GM19467 (cell line): ENCODE measurements at regions not wholly inside any gene's neighbourhood (a gene's known extent, or its start where the extent isn't known, plus 50 kb on each side); places are given as distances from the start of the nearest gene placed in this dataset.

Experiments used
- ATAC-seq: cut with Tn5 transposase; IDR thresholded peaks from one replicate; pipeline ENCODE4 v1.9.1; 2021; ENCODE audit warnings: mild to moderate bottlenecking, moderate library complexity; ENCODE audit not compliant: unreplicated experiment

DNA sequence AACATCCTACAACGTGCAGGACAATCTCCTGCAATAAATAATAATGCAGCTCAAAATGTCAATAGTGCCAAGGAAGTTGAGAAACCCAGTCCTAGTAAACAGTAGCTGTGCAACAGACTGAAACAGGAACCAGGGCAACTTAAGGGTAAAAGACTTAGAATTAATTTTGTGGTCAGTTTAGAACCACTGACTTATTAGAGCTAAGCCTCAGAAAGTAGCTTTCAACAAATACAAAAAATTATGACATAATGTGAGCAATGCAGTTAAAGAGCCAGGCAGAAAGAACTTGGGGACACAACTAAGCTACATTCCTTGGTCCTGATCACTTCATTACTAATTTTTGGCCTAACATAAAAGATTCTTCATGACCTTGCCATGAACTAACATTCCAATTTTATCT is 195.4 kb downstream of the MACC1 start:
- peak; percentile 82 for ATAC-seq

DNA sequence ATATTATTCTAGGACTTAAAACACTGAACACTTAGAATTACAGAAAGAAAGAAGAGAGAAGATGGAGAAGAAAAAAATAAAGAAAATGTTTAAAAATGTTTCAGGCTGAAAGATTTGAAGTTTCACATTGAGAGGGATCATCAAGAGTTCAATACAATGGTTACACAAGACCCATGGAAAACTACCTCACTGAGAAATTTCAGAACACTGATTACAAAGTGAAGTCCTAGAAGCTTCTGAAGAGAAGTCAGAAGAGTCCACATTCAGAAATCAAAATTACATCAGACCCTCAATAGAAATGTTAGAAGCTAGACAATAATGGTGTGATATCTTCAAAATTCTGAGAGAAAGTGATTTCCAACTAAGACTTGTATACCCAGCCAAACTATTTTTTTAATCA is 196.1 kb downstream of the MACC1 start:
- ATAC-seq: no peak

DNA sequence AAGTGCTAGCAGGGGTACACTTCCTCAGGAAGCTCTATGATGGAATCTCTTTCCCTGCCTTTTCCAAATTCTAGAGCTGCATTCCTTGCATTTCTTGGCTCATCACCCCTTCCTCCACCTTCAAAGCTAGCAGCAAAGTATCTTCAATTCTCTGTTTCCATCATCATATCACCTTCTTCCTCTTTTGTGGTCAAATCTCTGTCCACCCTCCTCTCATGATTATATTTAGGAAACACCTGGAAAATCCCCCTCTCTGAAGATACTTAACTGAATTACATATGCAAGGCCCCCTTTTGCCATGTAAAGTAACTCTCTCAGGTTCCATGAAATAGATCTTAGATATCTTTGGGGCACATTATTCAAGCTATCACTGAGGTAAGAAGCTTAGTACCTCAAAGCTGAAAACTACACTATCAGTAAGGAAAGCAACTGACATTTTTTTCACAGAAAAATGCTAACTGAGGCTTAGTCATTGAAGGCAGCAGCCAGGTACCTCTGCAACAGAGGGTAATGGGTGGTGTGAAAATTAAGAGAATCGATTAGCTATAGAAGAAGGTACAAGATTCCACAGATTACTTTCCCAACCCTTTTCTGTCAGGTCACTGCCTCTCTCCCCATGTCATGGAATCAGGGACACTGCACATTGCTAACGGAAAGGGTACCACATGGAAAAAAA is 197.3 kb downstream of the MACC1 start:
- ATAC-seq: no peak

DNA sequence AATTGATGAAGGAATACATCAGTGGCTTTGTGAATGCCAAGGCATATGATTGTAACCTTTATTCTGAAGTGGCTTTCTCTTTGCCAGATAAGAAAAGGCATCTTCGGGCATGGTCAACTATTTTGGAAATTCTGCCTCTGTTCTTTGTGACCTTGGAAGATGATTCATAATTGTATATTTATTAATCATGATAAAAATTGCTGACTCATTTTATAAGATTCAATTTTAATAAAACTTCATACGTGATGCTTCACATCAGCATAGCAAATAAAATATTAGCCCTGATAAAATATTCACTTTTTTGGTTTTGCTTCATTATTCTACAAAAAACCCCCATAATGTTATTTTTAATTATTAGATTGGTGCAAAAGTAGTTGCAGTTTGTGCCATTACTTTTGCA is 200.5 kb downstream of the MACC1 start:
- ATAC-seq: no peak

DNA sequence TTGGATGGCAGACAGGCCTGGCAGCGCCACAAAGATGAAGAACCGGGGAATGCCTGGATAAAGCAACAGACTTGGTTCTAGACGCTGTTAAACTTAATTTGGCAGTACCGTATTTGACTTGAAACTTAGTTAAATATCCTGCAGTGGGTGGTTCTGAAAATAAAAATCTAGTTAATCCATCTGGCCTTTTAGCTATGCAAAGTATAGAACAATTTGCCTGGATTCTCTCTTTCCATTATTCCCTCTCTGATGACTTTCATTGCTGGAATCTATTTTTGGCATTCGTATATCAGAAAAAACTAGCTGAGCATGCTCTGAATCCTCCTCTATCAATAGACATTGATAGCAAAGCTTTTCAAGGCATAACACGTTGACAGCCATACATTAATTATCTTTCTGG is 203.6 kb downstream of the MACC1 start:
- no peak for ATAC-seq

DNA sequence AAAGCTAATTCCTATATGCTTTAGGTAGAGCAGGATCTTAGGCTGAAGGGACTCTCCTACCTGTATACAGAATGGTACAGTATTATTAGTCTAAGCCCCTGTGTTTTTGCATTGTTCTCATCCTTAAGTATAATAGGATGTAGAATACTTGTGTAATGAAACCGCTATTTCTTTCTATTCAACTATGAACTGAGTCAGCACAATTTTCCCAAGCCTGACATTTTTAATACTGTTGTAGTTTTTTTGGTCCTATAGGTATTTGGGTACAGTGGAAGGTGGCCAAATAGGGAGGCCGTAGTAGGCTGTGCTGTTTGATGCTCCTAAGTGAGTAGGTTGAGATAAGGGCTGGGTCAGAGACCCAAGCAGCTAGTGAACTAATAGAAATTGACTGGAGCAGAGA is 205.1 kb downstream of the MACC1 start:
- ATAC-seq: no peak

DNA sequence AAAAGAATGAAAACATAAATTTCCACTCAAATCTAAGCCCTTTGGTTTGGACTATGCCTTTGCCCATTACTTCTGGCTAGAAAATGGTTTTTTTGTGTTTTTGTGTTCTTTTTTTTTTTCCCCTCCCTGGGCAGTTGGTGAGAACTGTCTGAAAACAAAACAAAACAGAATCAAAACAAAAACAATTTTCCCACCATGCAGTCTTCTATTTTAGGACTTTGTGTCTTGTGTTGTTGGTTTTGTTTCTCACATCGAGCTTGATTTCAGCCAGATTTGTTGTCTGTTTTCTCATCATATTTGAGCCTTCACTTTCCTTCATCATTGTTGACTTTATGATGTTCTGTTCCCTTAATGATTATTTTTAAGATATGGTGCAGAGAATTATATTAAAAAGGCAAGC is 206.3 kb downstream of the MACC1 start:
- no peak for ATAC-seq

DNA sequence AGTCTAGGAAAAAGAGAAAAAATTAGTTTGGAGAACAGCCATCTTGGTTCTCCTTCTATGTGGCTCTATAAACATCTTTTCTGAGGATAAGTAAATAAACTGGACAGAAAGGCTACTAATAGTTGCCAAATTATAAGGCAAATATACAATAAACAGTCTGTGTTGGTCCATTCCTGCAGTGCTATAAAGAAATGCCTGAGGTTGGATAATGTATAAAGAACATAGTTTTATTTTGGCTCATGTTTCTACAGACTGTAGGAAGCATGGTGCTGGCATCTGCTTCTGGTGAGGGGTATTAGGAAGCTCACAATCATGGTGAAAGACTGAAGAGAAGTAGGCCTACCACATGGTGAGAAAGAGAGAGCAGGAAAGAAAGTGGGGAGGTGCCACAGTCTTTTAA is 209.7 kb downstream of the MACC1 start:
- no peak for ATAC-seq

DNA sequence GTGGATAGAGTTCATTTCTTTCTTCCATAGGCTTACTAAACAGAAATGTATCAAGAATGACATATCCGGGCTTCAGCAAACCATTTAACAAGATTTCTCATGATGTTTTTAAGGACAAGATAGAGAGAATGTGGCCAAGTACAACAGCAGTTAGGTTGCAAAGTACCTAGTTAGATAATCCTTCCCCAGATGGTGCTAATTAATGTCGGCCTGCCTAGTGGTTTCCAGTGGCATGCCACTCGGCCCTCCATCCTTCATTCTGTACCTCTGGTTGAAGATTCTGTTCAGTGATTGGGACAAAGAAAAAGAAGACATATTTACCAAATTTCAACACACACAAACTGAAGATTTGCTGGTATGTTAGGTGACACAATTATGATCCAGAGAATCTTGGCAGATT is 212.1 kb downstream of the MACC1 start:
- ATAC-seq: no peak

DNA sequence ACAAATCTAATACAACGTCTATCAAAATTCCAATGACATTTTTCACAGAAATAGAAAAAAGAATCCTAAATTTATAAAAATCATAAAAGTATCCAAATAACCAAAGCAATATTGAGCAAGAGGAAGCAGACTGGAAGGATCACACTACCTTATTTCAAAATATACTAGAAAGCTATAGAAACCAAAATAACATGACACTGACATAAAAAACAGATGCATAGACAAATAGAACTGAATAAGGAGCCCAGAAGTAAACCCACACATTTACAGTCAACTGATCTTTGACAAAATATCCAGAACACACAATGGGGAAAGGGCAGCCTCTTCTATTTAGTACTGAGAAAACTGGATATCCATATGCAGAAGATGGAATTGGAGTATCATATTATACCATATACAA is 217.5 kb downstream of the MACC1 start:
- ATAC-seq: no peak

DNA sequence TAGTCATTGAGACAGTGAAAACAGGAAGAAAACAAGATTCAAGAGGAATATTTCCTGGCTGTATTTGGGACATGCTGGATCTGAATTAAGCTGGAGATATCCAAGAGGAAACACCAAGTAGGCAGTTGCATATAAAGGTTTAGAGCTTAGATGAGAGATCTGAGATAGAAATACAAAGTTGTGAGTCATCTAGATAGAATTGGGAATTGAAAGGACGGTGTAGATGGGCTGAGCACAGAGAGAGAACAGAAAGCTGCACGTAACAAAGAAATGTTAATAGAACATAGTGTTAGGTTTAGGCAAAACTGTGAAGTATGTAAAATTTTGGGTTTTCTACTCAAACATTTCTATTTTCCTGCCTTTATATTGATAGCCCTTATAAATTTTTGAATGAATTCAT is 218.5 kb upstream of the TMEM196 start:
- ATAC-seq: no peak

DNA sequence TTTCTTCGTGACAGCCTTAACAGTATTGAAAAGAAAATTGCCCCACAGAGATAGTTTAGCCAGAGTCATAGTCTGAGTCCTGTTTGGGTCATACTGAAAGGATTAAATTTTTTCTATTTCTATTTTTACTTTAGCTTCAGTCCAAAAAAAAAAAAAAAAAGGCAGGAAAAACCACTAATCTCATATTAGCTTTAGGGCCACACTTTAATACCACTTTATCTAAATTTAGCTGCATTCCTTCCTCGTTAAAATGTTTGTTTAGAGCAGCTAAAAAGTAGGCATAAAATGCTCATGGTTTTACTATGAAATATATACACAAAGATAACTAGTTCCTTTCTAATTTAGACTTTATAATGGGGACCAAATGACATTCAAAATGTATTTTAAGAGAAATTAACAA is 216.5 kb upstream of the TMEM196 start:
- no peak for ATAC-seq

DNA sequence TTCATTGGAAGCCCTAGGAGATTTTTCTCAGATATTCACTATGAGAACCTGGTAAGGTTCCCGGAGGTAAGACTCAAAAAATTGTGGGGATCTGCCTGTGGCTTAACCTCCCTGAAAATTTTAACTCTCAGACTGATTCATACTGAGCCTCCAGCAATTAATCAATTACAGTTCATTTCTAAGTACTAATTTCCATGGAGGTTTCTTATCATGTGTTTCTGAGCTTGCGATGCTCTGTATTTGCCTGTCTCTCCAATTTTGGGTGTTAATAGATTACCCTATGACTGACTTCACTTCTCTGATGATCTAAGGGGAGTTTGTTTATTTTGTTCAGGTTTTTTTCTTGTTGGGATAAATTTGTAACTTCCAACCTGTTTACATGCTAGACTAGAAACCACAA is 215.4 kb upstream of the TMEM196 start:
- ATAC-seq: no peak

DNA sequence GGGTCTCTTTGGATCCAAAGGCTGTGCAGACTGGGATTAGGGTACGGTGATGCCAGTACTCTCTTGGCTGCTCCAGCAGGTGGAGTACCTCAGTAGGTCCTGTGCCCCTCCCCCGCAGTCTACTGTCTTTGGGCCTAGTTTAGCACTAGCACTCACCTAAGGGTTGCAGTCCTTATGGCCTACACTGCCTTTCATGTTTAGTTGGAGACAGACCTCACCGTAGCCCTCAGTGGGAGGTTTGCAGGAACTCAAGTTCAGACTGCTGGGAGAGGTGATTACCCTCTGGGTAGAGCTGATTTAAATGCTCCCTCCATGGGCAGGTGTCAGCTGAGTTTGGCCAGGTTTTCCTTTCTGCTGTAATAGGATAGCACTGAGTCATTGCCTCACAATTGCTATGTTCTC is 210.8 kb upstream of the TMEM196 start:
- ATAC-seq: no peak

DNA sequence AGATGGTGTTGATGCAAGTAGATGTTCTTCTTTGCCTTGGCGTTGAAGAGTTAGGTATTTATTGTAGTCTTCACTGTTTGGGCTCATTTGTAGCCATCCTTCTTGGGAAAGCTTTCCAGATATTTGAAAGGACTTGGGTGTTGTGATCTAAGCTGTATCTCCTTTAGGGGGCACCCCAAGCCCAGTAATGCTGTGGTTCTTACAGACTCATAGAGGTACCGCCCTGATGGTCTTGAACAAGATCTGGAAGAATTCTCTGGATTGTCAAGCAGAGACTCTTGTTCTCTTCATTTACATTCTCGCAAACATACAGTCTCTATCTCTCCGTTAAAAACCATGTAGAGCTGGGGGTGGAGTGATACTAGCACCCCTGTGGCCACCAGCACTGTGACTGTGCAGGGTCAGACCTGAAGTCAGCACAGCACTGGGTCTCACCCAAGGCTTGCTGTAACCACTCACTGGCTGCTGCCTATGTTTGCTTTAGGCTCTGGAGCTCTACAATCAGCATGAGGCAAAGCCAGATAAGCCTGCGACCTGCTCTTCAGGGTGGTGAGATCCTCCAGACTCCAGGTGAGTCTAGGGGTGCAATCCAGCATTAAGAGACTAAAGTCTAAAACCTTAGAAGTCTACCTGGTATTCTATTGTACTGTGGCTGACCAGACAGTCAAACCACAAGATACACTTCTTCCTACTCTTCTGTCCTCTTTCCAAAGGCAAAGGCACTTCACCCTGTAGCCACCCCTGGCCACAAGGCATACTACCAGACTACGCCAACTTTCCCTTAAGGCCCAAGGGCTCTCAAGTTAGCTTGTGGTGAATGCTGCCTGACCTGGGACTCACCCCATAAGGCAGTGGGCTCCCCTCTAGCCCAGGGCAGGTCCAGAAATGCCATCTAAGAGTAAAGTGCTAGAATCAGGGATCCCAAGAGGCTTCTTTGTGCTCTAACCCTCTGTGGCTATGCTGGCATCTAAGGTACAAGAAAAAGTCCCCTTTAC is 209.7 kb upstream of the TMEM196 start:
- no peak for ATAC-seq

DNA sequence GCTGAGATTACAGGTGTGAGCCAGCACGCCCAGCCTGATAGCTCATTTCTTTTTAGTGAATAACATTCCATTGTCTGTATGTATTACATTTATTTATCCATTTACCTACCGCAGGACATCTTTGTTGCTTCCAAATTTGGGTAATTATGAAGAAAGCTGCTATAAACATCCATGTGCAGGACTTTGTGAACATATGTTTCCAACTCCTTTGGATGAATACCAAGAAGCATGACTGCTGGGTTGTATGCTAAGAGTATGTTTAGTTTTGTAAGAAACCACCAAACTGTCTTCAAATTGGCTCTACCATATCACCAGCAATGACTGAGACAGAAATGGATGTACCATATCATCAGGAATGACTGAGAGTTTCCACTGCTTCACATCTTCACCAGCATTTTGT is 200.2 kb upstream of the TMEM196 start:
- ATAC-seq: no peak

DNA sequence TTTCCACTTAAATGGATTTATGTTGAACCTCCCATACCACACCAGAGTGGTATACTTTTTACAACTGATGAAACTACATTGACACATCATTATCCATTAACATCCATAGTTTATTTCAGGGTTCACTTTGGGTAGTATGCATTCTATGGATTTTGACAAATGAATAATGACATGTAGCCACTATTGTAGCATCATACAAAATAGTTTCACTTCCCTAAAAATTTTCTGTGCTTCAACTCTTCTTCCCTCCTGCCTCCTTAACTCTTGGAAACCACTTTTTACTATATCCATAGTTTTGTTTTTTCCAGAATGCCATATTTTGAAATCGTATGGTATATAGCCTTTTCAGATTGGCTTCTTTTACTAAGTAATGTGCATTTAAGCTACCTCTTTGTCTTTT is 199.5 kb upstream of the TMEM196 start:
- ATAC-seq: no peak

DNA sequence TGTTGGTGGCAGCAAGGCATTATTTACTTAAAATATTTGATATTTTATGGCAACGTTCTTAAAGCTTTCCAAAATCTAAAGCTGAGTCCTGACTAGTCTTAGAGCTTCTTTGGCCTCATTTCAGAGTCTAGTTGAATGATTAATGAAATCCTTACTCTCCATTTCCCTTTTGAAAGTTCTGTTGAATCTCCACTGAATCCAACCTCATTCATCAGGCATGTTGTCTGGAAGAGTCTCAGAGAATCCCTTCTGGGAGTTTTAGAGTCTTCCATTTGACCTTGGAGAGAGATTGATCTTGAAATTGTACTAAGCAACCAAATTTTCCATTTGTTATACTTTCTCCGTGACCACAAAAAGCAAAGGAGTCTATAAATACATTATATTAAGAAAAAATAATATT is 198.5 kb upstream of the TMEM196 start:
- ATAC-seq: no peak

DNA sequence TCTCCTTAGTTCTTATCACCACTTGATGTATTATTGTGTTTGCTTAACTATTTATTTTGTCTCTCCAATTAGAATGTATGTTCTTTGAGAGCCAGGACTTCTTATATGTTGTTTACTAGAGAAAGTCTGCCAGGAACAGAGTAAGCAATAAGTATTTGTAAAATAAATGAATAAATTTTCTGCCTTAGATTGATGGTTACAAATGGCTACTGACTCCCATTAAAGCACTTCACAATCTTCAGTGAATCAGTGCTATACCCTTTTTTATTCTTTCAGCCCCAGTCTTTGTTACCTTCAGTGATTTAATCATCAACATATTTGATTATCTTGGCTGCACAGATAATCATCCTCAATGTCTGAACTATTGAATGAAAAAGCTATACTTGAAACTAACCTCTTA is 197.1 kb upstream of the TMEM196 start:
- no peak for ATAC-seq

DNA sequence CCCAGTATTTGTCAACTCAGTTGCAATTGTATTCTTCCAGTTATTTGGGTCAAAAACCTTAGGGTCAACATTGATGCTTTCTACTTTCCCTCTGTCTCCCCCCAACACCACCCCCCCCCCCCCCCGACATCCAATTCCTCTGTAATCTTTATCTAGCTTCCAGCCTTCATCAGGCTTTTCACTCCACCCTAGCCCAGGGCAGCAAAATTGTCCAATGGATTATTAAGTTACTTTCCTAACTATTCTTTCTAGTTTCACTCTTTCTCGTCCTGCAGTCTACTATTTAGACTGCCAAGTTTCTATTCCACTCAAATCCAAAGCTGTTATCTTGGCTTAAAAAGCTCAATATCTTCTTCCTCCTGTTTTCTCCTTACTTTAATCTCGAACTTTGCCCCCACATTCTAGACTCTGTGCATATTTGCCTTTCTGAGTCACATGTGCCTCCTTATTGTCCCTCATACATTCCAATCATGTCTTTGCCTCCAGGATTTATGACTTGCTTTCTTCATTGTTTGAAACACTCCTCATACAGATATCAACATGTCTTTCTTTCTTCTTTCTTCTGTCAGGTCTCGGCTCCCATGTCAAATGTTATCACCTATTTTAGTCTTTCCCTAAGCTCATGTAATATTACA is 196.6 kb upstream of the TMEM196 start:
- ATAC-seq: no peak

DNA sequence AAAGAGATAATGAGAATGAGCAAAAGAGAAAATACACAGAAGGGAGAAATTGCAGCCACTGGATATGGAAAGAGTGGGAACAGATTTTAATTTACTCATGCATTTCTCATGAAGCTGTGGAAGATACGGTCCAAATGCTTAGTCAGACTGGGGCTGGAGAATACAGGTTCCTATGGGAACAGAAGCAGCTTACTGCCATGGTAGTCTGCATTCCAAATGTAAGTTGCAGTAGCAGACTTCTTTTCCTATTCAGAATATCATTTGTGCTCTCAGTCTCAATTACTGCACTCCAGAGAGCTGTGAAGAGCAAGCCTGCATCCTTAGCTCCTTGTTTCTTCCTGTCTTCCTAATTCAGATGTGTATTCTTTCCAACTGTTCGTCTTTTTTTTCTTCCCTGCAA is 190.8 kb upstream of the TMEM196 start:
- ATAC-seq: no peak

DNA sequence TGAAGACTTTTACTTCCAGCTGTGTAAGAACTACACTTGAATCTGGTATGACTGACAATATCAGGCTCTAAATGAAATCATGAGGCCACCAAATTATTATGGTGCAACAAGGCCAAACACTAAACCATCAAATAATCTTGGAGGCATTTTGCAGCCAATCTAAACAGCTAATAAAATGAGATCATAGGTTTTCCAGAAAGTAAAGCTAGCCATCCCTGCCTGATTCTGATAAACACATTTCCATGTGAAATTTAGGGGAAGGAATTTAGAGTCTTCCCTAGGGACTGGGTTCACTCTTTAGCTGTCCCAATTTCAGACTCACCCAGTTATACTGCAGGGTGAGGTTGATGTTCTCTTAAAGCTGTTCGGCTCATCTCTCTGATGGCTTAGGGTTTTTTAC is 190.3 kb upstream of the TMEM196 start:
- ATAC-seq: no peak
